Stimulated activated CD4-positive, alpha-beta T cell treated with anti-CD3 and anti-CD28 coated beads, Interleukin-2, amount 100 ng/mL, for 48 hours (primary cell): ENCODE measurements at regions not wholly inside any gene's neighbourhood (a gene's known extent, or its start where the extent isn't known, plus 50 kb on each side); places are given as distances from the start of the nearest gene placed in this dataset.

ENCODE experiments used
- DNase-seq, 2 donors: peaks; one replicate each; pipeline ENCODE4 v3.0.0-alpha.2; 2020

DNA sequence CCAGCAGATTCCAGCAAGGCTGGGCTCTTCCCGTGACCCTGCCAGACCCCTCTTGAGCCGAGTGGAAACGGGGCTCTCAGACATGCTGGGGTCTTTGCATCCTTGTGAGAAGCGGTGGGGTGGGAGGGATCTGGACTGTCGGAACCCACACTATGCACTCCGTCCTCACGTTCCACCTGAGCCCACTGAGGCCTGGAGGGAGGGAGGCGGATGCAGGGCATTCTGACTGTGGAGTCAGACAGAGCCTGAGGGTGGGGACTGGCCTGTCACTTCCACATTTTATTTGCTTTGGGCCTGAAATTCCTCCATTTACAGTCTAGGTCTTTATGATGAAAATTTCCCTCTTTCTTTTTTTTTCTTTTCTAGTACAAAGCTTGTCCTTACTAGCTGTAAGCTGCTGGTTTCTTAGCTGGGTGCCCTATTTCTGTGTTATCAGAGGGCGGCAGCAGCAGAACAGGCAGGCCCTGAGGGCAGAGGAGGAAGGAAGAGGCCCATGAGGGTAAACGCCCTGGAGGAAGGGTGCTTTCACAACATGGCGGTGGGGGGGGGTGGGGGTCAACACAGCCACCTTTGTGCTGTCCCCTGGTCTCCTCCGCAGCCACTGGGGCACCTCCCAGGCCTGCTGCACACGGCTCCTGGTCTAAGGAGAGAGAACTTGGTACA is 373.5 kb upstream of the MYT1L start:
- no peak for DNase-seq

DNA sequence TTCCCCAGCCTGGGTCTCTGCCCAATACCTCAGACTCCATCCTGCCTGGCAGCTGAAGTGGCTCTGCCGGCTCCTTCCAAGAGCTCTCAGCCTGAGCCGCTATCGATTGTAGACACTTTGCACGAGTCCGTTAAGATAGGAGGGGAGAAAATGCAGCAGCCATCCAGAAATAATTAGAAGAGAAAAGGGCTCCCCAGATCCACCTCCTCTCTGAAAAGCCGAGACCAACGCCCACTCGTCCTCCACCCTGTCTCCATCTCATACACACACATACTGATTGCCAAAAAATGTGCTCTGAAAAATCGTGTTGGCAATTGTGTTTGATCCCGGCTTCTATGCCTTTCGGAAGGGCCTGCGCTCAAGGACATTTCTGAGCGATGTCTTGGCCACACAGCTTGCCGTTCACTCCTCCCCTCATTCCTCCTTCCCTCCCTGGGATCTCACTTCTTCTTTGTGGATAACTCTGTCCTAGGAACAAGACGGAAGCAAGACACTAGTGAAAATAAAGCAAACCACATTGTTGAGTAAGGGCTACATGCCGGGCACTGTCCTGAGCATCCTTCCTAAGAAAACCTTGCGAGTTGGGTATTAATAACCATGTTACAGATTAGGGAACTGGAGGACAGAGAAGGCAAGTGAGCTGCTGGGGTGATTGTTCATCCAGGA is 372.8 kb upstream of the MYT1L start:
- no peak for DNase-seq

DNA sequence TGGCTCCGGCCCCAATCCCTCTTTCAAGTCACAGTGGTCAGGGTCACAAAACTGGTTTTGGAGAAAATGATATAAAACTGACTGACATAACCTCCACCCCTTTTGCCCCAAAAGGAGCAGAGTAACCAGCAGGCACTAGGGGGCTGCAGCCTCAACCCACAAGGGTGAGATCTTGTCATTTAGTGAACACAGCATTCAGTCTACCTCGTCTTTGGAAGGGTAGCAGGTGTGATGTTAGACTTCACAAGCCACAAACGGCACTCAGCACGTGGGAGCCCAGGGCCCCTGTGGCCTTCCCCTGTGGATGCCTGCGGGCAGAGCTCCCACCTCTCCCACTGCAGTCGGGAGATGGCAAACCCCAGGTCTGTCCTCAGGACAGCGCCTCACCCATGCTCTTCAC is 372.1 kb upstream of the MYT1L start:
- no peak for DNase-seq

DNA sequence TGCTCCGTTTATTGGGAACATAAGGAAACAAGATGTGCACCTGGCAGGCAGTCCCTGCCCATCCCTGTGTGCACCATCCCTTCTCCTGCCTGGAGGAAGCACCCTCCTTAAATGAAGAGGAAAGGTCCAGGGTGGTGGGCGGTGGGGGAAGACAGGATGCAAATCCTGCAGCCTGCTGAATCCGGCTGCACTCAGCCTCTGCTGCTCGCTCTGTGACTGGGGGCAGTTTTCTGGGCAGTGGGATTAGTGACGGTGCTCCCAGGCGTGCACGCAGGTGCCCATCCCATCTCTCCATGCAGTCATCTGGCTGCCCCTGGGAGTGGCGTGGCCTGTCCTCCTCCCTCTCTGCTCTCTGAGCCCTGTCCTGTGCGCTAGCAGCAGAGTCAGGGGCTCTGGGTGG is 371.3 kb upstream of the MYT1L start:
- no peak for DNase-seq

DNA sequence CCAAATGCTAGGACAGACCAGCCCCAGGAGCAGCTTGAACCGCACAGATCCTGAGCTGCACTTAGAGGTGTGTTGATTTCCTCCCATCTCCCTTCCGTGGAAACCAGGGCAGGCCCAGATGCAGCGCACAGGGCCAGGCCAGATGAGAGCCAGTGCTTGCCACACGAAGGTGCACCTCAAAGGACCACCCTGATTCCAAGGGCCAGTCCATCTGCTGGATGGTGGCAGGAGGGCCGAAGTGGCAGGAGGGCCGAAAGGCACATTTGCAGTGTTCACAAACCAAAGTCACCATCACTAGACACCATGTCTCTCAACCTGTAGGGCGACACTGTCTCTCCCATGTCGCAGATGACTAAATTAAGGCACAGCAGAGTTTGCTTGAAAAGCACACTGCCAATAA is 370.7 kb upstream of the MYT1L start:
- no peak for DNase-seq

DNA sequence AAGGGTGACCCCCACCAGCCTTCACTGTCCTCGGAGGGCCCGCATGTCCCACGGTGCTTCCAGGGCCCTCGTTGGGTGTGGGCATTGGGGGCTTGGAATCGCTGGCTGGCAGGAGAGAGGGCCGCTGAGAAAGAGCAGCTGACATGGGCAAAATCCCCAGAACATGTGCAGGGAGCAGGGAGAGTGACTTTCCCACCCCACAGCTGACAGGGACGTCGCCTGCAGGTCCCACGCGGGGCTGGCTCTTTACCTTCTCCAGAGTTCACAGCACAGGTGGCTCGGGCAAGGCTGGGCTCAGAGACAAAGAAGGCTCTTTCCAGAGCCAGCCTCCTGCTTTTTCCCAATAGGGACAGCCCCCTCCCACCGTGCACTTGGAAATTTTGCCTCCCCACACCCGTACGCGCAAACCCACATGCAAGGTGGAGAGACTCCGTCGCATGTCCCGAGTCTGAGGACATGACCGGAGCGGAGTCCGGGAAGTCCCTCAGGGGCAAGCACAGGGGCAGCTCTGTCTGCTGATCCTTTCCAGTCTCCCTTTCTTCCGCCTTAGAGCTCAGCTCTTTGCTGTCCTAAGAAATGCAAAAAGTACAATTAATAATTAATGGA is 370.2 kb upstream of the MYT1L start:
- DNase-seq, result no peak

DNA sequence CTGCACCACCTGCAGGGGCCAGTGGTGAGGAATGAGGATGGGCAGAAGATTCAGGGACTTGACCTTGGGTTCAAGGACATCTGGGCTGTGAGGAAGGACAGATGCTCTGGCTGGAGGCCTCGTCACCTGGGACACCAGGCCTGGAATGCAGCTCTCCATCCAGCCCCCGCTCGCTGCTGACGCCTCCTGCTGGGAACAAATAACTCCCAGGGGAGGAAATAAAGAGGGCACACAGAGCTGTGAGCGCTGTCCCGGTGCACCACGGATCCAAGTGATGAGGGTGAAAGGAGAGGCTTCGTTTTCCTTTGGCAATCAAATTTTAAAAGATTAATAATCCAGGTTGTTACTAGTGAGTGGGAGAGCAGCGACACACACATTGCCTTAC is 368.0 kb upstream of the MYT1L start:
- DNase-seq, result no peak

DNA sequence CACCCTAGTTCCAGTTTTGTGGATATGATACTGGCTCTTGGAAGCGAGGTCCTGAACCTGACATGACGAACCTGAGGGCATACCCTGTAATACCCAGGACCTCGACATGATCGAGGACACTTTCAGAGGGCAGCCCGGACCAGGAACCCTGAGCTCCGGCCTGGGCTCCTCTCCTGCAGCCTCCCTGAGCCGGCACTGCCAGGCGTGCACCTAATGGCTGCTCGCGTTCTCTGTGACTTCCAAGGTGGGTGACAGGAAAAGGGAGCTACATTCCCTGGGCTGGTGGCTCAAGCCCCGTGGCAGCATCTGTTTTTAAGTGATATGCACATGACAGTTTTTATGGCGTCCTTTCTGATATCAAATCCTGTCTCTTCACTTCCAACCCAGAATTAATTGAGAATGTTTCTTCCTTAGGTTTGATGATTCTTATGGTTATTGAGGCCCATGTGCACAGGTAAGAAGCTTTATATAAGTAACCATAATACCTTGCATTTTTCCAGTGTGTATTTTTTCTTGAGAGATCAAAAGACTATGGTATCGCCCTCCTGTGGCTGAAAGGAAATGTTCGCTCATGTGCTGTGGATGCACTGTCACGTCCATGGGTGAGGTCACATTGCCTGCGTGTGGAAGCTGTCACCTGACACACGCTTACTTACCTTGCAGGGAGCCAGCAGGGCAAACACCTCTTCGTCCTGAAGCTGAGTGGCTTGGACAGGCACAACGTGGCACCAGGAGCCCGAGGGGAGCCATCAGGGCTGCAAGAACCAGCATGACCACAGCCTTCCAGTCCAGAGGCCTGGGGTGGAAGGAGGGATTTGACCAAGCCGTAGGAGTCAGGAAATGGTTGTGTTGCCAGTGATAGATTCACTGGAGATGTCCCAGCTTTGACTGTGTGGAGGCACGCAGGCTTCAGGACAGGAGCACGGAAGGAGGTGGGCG is 367.4 kb upstream of the MYT1L start:
- no peak for DNase-seq

DNA sequence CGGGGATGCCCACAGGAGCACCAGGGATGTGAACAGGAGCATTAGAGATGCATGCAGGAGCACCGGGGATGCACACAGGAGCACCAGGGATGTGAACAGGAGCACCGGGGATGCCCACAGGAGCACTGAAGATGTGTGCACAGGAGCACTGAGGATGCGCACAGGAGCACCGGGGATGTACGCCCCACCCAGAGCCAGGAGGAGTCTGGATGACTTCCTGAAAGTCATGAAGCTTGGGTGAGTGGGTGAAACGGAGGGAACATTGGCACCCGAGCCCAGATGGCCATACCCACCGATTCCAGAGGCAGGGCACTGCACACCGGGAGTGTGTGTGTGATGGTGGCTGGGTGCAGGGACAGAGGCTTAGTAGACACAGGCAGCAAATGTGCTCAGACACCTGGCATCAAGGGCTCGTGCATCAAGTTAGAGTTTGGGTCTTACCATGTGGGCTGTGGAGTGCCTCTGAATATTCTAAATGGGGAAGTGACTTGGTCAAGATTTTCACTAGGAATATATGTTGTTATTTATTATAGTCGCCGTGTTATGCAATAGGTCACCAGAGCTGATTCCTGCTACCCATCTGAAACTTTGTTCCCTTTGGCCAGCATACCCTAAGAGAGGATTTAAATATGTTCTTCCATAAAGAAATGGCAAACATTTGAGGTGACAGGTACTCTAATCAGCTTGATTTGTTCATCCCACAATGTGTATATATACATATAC is 365.8 kb upstream of the MYT1L start:
- DNase-seq, result no peak

DNA sequence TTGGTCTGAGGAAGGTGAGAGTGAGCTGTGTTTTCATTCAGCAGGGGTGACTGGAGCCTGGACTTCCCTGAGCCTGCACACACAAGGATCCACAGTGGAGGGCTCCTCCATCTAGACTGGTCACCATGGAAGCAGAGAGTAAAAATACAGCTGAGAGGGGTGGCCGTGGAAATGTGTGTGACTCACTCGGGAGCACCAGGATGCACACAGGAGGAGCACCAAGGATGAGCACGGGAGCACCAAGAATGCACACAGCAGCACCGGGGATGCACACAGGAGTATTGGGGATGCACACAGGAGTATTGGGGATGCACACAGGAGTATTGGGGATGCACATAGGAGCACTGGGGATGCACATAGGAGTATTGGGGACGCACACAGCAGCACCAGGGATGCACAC is 365.2 kb upstream of the MYT1L start:
- no peak for DNase-seq

DNA sequence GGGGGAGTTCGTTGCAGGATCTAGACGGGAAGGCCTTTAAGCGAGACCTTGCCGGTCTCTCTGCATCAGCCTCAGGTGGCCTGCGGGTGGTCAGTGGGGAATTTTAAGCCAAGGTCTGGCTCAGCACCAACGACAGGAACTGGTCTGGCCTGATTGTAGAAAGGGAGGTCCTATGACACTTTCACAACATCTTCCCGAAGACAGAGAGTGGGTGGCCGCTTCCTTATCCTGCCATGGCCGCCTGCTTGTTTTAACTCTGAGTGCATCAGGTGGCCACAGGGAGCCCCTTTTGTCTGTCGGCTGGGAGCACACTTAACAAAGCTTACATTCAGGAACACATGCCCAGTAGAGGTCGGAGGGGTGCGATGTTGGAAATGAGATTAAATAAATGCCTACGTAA is 363.7 kb upstream of the MYT1L start:
- no peak for DNase-seq

DNA sequence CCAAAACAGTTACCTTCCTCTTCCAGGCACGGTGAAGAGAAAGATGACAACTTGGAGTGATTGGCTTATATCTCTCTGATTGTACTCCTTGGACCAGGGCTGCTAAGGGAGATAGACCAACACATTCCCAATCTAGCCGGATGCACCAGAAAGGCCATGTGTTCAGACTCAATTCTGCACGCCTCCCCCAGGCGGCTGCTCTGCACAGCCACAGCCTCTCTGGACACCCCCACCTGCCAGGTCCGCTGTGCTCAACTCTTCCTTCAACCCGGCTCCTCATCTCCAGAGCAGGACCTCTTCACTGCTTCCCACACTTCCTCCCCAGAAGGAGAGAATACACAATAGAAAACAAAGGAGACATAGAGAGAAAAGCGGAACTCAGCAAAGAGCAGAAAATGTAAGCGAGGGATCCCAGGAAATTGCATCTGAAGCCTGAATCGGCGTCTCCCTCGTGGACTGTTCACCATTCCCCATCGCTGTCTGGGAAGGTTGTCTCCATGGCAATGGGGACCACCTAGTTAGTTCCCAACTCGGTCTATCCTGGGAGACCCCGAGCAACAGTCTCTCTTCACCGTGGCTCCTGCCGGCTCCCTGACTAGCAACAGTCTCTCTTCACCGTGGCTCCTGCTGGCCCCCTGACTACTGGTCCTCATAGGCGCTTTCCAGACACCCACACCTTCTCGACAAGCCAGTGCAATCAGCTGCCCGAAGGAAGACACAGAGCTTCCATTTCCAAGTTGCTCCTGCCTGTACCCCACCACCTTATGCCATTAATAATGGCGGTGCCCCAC is 361.7 kb upstream of the MYT1L start:
- no peak for DNase-seq

DNA sequence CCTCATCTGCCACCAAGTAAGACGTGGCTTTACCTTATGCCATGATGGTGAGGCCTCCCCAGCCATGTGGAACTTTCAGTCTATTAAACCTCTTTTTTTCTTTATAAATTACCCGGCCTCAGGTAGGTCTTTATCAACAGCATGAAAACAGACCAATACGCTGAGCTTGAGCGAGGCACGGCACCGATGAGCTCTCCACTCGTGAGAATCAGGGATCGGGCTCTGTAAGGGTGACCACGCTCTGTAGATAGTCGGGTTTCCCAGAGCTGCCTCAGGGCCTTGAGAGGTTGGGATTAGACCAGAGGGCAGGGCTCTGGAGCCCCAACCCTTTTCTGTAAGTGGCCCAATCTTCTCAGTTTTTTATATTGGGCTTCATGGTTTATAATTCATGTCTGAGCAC is 360.3 kb upstream of the MYT1L start:
- no peak for DNase-seq

DNA sequence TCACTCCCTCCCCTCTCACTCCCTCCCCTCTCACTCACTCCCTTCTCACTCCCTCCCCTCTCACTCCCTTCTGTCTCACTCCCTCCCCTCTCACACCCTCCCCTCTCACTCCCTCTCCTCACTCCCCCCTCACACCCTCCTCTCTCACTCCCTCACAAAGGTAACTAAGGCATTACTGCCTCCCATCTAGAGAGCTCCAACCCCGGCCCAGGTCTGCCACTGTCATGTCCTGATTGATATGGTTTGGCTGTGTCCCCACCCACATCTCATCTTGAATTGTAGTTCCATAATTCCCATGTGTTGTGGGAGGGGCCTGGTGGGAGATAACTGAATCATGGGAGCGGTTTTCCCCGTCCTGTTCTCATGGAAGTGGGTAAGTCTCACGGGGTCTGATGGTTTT is 359.9 kb upstream of the MYT1L start:
- no peak for DNase-seq

DNA sequence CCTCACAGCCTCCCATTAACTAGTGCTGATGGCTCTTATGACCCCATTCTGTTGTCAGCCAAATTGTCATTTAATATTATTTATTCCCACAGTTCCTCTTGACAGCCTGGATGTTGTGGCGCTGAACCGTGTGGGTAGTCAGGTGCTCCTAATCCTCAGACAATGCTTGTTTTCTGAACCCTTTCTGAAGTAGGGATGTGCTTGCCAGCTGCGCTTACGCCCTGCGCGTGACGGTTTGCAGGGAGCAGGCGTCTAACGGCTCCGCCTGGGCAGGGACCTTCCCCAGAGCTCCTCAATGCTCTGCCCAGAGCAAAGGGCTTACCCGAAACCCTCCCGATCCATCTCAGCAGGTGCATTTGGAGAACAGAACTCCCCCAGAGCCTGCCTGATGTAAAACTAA is 358.2 kb upstream of the MYT1L start:
- no peak for DNase-seq

DNA sequence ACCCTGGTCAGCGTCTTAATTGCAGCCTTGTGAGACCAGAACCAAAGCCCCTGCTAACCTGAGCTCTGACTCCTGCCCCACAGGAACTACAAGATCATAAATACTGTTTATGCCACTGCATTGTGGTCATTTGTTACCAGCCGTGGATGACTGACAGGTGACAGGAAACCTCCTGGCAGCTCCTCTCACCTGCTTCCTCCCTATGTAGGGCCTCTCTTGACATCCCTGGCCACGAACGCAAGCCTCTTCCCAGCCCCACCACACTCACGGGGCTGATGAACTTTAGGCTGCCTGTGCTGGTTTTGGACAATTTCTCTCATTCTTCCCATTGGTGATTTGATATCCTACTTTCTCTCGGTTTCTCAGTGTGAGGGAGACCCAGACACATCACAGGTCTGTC is 357.2 kb upstream of the MYT1L start:
- DNase-seq, result no peak

DNA sequence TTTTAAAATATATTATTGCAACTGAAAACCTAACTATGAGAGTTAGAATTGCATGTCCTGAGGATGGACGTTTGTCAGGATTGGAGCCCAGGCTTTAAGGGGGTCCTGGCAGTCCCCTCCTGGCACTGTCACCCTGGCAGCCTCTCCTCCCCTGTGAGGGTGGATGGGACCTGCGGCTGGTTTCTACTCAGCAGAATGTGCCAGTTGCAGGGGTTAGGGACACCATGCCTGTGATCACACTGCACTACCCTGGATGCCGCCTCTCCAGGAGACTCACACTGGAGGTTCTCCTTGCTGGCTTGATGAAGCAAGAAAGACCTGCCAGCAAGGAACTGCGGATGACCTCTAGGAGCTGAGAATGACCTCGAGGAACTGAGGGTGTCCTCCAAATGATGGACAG is 356.7 kb upstream of the MYT1L start:
- DNase-seq, result no peak

DNA sequence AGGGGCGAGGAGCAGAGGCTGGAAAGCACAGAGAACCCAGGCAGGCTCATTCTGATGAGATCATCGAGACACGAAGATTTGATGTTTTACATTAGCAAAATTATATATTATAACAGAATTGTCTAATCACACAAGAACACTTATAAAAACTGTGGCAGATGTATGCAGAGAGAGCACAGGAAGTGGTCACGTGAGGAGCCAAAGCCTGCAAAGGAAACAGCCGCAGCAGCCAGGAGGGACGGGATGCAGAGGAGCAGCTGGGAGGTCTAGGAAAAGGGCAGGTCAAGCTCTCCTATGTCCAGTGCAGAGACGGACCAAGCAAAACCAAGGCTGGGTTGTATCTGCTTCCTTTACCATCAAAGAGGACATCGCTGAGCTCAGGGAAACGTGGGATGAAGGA is 355.1 kb upstream of the MYT1L start:
- DNase-seq, result no peak

DNA sequence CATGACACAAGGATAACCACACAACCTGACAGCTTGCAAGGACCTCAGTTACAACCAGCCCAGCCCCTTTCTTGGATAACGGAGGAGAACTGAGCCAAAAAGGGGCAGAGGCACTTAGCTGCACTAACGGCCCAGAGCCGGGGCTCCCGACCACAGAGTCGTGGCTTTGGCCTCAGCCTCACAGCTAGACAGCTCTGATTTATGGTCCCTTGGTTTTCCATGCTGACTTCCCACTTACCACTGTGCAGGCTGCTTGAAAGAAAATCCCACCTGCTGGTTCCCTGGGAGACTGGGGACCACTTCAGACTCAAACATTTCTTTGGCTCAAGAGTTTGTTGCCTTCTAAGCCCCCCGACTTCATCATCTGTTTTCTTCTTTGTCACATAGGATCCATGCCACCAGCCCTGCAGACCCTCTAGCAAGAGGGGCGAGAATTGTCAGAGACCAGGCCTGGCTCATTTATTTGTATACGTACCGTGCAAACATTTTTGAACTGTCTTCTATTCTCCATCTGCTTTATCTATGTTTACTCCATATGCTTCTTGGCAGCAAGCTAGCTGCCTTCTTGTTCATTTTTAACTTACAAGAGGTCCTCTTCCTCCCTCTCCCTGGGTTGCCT is 352.6 kb upstream of the MYT1L start:
- DNase-seq, result no peak

DNA sequence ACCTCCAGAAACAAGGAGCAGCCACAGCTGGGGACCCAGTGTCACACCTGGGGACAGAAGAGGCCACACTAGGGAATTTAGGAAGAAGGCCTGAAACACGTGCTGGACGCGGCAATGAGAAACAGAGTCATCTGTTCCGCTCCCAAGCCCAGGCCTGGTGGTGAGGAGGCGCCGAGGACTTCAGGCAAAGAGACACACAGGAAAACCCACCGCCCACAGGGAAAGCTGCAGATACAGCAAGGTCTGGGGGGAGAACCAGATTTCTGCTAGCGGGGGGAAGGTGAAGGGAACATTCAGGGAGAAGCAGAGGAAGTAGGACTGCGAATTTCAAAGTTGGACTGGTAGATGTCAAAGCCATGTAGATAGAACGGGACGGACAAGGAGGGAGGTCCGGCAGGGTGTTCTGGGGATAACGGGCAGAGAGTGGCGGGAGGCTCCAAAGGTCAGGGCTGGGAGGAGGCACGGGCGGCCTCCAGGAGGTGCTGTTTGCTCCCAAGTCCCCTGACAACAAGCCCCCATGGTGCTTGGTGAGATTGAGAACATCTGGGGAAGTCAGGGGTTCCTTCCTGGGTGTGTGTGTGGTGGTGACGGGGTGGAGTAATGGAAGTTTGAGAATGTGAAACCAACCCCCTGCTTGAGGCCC is 351.7 kb upstream of the MYT1L start:
- DNase-seq, result no peak

DNA sequence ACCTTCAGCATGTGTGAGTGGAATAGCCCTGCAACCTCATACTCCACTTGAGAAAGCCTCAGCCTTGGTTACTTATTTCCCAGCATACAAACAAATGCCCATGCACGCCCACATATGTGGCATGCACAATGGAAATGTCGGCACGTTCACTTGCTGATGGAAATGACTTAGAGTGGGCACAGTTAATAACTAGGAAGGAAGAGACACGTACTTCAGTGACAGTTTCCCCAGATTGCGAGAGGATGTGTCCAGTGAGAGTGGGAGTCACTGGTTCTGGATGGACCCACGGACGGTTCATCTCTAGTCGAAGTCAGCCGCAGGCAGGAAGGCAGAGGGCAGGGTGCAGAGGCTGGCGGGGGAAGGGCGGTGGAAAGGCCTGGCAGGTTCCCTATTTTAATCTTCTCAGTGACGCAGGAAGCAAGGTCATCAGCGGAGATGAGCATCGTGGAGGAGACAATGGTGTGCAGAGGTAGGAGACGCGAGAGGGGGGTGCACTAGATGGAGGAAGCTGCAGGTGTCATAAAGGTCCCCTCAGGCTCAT is 350.7 kb upstream of the MYT1L start:
- no peak for DNase-seq
